ENCODE measurements at regions not wholly inside any gene's neighbourhood (a gene's known extent, or its start where the extent isn't known, plus 50 kb on each side); places are given as distances from the start of the nearest gene placed in this dataset.

GRCh38 chrX:39692796-39693195 lies 405.0 kb downstream of the BCOR start:
- H3K4me2 ChIP-seq (ENCODE audit: low read depth, low read length) = no peak overlapping the region
- no peak overlapping the region for H3K56ac ChIP-seq (ENCODE audit: extremely low read depth, insufficient read depth, low read length)
- no peak overlapping the region for H3K14ac ChIP-seq (replicated peaks; ENCODE audit: low read depth, low read length)
- intact Hi-C loops (cut with micrococcal nuclease) (no loop called here), in situ Hi-C loops (cut with MboI; ENCODE audit: low sequenced_read_pairs) (no loop called here), dilution Hi-C loops (cut with HindIII; ENCODE audit: low sequenced_read_pairs, unreplicated experiment) (no loop called here)
- H3K9ac ChIP-seq (ENCODE audit: low read depth, low read length) = no peak overlapping the region
- H4K8ac ChIP-seq (ENCODE audit: low read depth in 2 of 2, low read length in 2 of 2) = no peak overlapping the region
- no TSS peak for BruUV-seq (replicated peaks)
- no peak for ATAC-seq (ENCODE audit: low read depth)
- no peaks in the 10 kb centered on the region for H3K9me1 ChIP-seq (ENCODE audit: insufficient read depth, low read length)
- H2BK120ac ChIP-seq (ENCODE audit: low read depth, low read length) = no peak overlapping the region
- H4K20me1 ChIP-seq (ENCODE audit: insufficient read depth, low read length) = no peaks in the 10 kb centered on the region
- H3K79me1 ChIP-seq (ENCODE audit: low read depth in 1 of 2, low read length in 2 of 2) = no peaks in the 10 kb centered on the region
- POLR2A ChIA-PET (ENCODE audit: unreplicated experiment) = no interaction called here
- H2AK5ac ChIP-seq (ENCODE audit: low read depth, low read length) = no peak overlapping the region
- TF ChIP-seq RAD21 (IDR thresholded peaks at IDR 0.05; ENCODE audit: low read length) = no peak
- no peak for TF ChIP-seq USF2 (IDR thresholded peaks at IDR 0.05; ENCODE audit: low read depth, low read length)
- TF ChIP-seq MXI1 (IDR thresholded peaks at IDR 0.05; ENCODE audit: borderline replicate concordance, low read depth, low read length) = no peak
- no peak for TF ChIP-seq POLR2A (IDR thresholded peaks at IDR 0.05; ENCODE audit: low read depth, low read length)
- no peak overlapping the region for H2BK20ac ChIP-seq (ENCODE audit: low read depth, low read length)
- no peak overlapping the region for H3K18ac ChIP-seq (ENCODE audit: low read depth, low read length)
- H3K36me3 ChIP-seq (ENCODE audit: control insufficient read depth, insufficient read depth, low read length) = no peaks in the 10 kb centered on the region
- no peak overlapping the region for H3K23ac ChIP-seq (ENCODE audit: low read depth, low read length)
- H4K5ac ChIP-seq (ENCODE audit: low read depth, low read length) = no peak overlapping the region
- H2BK15ac ChIP-seq (ENCODE audit: low read depth, low read length) = no peak overlapping the region
- no CpG with 5 or more reads among the region's 4 CpGs for WGBS, 2 experiments (ENCODE audit: extremely low coverage in 2 of 2, insufficient read length in 1 of 2)
- CTCF ChIA-PET = no interaction called here
- H3K4me1 ChIP-seq (ENCODE audit: control insufficient read depth, insufficient read depth, low read length) = no peaks in the 10 kb centered on the region
- H3K9me3 ChIP-seq (ENCODE audit: control insufficient read depth, insufficient read depth, low read length) = peaks cover 9% of the 10 kb centered on the region; the same call in 1 of the 2 replicates
- DNase-seq = no peak
- peaks cover 30% of the 10 kb centered on the region for H3K27me3 ChIP-seq (ENCODE audit: control insufficient read depth, insufficient read depth, low read length)
- H4K91ac ChIP-seq (ENCODE audit: insufficient read depth, low read depth, low read length) = no peak overlapping the region
- H2AFZ ChIP-seq (replicated peaks; ENCODE audit: low read length, poor library complexity) = no peak overlapping the region
- H3K27ac ChIP-seq (ENCODE audit: insufficient read depth, low read length) = no peak overlapping the region
- H3K4me3 ChIP-seq (ENCODE audit: insufficient read depth, low read depth, low read length) = no peak overlapping the region
- no peak overlapping the region for H2AK9ac ChIP-seq (replicated peaks; ENCODE audit: low read depth, low read length, poor library complexity)
- H3K4ac ChIP-seq (ENCODE audit: low read depth, low read length) = no peak overlapping the region
- H2BK5ac ChIP-seq (ENCODE audit: low read depth, low read length, poor library complexity, severe bottlenecking) = no peak overlapping the region

All from IMR-90 (cell line).